Right lobe of liver (tissue), 6 donors: ENCODE measurements at regions not wholly inside any gene's neighbourhood (a gene's known extent, or its start where the extent isn't known, plus 50 kb on each side); places are given as distances from the start of the nearest gene placed in this dataset.

ENCODE experiments used
- ATAC-seq, 4 donors: fragments of 200-7000 bp; cut with Tn5 transposase; one replicate each; pipeline ENCODE4 v1.9.1; 2020; ENCODE audit warnings: mild to moderate bottlenecking in 4 of 4, moderate library complexity in 4 of 4
- DNase-seq, 3 donors: peaks; one replicate each; pipeline ENCODE4 v3.0.0-alpha.2; 2020
- H3K27ac ChIP-seq, 3 donors: fragments of 200-600 bp; one replicate each; pipeline ENCODE4 v1.8.0; 2022
- H3K27me3 ChIP-seq, 2 donors: fragments of 200-600 bp; one replicate each; pipeline ENCODE4 v1.8.0; 2022
- H3K36me3 ChIP-seq, 4 donors: fragments of 200-600 bp; sonication (generic) in 1 of 4; one replicate each; pipeline versions ENCODE4 v1.5.1 to v1.8.0; 2017 to 2022; ENCODE audit warnings: control low read depth in 1 of 4
- H3K4me1 ChIP-seq, 4 donors: fragments of 200-600 bp; sonication (generic) in 1 of 4; one replicate each; pipeline versions ENCODE4 v1.5.1 to v1.8.0; 2017 to 2022; ENCODE audit warnings: control low read depth in 1 of 4
- H3K4me3 ChIP-seq, 3 donors: fragments of 200-600 bp; one replicate each; pipeline ENCODE4 v1.8.0; 2022
- H3K9me3 ChIP-seq, 4 donors: fragments of 200-600 bp; sonication (generic) in 1 of 4; one replicate each; pipeline versions ENCODE4 v1.5.1 to v1.8.0; 2017 to 2022; ENCODE audit warnings: control low read depth in 1 of 4
- CTCF ChIP-seq, 4 donors: fragments of 200-600 bp in 3 of 4; fragments of 450-650 bp in 1 of 4; IDR thresholded peaks; one replicate each; pipeline versions ENCODE4 v1.5.1 to v1.8.0; 2016 to 2022; ENCODE audit warnings: antibody characterized with exemption in 4 of 4, mild to moderate bottlenecking in 2 of 4
- POLR2A ChIP-seq: fragments of 450-650 bp; IDR thresholded peaks from one replicate; pipeline ENCODE4 v1.6.1; 2017; ENCODE audit warnings: antibody characterized with exemption, mild to moderate bottlenecking
- whole genome bisulfite sequencing: methylation state at CpG from one replicate; pipeline ENCODE4 v1.1.6; 2018; ENCODE audit warnings: low coverage, low lambda C conversion rate; ENCODE audit not compliant: insufficient coverage; ENCODE audit errors: missing lambda C conversion rate; 5-methylcytosine and 5-hydroxymethylcytosine counted together
- intact Hi-C, 2 donors: fragments of 100-400 bp; cut with DNase I; formaldehyde crosslinking; loops; one replicate each; pipeline versions ENCODE4 v1.11.2 to v1.14.1; 2022
- donor health status: DM: no; HTN: yes; CAD: no.
- donor health status: DM: no; HTN: no; CAD: no.
- donor health status: DM: no; HTN: no; CAD: no.
- donor health status: DM: no; HTN: yes; CAD: no.
- donor health status: DM: no; HTN: yes; CAD: no.

DNA sequence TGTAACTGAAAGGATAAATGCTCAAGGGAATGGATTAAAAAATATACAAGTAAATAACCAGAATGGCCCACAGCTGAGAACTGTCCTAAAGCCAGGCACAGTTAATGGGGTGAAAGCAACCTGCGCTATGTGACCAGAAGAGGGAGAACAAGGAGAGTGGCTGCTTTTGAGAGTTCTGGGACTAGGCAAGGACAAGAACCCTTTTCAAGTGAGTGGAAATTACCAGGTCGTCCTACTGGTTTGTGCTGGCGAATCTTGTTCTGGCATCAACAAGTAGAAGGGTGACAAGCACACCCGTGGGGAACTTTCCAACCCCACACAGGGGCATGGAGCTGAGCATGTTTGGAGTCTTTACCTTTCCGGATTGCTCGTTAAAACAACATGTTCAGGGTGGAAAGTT lies 82.8 kb downstream of the TMEM17 start:
- intact Hi-C loops = no loop called here
- DNase-seq (no peak), ATAC-seq (peak; percentile 48 to 69 (median 56))
- no peak overlapping the region for H3K27ac ChIP-seq
- H3K27me3 ChIP-seq = no peaks in the 10 kb centered on the region
- no peaks in the 10 kb centered on the region for H3K36me3 ChIP-seq
- H3K4me1 ChIP-seq = no peaks in the 10 kb centered on the region
- no peaks in the 10 kb centered on the region for H3K9me3 ChIP-seq
- no peak overlapping the region for H3K4me3 ChIP-seq
- WGBS = 100% methylated on average over 3 of the region's 6 CpGs
- TF ChIP-seq POLR2A (no peak), CTCF (IDR thresholded peaks at IDR 0.05) (peak in 3 of 4 donors; percentile 10 to 17 (median 14))

DNA sequence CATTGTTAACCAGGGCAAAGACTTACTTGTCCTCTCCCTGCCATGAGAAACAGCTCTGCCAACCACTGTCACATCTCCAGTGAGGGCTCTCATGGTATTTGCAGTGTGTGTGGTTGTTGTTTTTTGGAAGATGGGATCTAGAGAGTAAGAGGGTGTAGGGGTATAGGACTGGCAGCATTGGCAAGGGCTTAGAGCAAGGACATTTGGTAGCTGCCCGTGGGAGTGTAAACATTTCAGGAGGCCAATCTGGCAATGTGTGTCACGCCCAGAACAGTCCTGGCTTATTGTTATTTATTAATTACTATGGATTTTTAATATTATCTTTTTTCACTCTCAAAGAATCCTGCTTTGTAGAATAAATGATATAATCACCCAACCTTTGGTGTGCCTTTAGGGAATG lies 90.5 kb downstream of the TMEM17 start:
- Histone ChIP-seq H3K4me1 (peaks cover 0 to 20% (median 8%) of the 10 kb centered on the region in 4 donors), H3K36me3 (no peaks in the 10 kb centered on the region), H3K9me3 (no peaks in the 10 kb centered on the region), H3K27me3 (no peaks in the 10 kb centered on the region), H3K4me3 (no peak overlapping the region), H3K27ac (peak overlapping the region in 1 of 3 donors; percentile 21)
- ATAC-seq (peak; percentile 59 to 71 (median 64)), DNase-seq (no peak)
- 22% methylated on average over 2 of the region's 2 CpGs for WGBS
- intact Hi-C loops = loop anchor here in 1 of 2 donors (10.0 kb wide), 1 partner anchor 501 kb away; no protein-coding TSS in a partner anchor
- TF ChIP-seq POLR2A = no peak
- no peak for TF ChIP-seq CTCF (IDR thresholded peaks at IDR 0.05)

DNA sequence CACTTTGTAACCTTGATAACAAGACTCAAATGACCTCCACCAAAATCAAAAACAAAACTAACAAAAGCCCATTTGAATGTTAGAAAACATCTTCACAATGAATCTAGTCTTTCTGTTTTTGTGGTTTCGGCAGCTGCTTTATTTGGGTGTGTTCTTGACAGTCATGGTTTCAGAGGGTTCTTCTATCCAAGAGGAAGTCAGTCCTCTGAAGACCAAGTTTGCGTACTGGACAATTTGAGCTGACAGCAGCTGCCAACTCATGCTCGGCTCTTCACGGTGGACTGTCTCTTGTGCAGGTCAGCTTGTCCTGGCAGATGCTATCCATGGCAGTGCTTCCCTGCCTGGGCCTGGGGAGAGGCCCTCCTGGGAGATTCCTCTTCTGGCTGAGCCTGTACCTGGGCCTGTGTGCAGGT lies 91.0 kb downstream of the TMEM17 start:
- no peaks in the 10 kb centered on the region for H3K27me3 ChIP-seq
- no peak overlapping the region for H3K4me3 ChIP-seq
- no peaks in the 10 kb centered on the region for H3K9me3 ChIP-seq
- DNase-seq = no peak
- peak overlapping the region in 1 of 3 donors; percentile 21 for H3K27ac ChIP-seq
- no peaks in the 10 kb centered on the region for H3K36me3 ChIP-seq
- intact Hi-C loops = loop anchor here in 1 of 2 donors (10.0 kb wide), 1 partner anchor 500 kb away; no protein-coding TSS in a partner anchor
- peaks cover 0 to 20% (median 8%) of the 10 kb centered on the region in 4 donors for H3K4me1 ChIP-seq
- ATAC-seq = peak; percentile 49 to 65 (median 60)
- WGBS = 24% methylated on average over 4 of the region's 4 CpGs
- TF ChIP-seq CTCF (IDR thresholded peaks at IDR 0.05) (no peak), POLR2A (no peak)

DNA sequence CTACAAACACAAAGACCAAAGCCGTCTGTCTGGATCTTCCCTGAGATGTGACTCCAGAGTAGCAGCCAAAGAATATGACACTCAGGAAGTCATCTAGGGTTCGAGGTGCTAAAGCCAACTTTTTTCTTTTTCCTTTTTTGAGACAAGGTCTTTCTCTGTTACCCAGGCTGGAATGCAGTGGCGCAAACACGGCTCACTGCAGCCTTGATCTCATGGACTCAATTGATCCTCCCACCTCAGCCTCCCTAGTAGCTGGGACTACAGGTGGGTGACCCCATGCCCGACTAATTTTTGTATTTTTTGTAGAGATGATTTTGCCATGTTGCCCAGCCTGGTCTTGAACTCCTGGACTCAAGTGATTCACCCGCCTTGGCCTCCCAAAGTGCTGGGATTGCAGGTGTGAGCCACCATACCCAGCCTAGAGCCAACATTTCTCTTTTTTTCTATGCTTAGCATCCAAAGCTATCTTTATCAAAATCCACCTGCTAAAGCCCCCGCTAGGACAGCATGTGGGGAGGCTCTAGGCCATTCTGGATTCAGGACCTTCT lies 92.8 kb downstream of the TMEM17 start:
- WGBS = 74% methylated on average over 6 of the region's 7 CpGs
- no peak for DNase-seq
- no peak overlapping the region for H3K27ac ChIP-seq

More for the DNA sequence above, 92.8 kb downstream of the TMEM17 start:
- no peak for ATAC-seq
- TF ChIP-seq POLR2A = no peak
- no peak for TF ChIP-seq CTCF (IDR thresholded peaks at IDR 0.05)
- Histone ChIP-seq H3K4me3 (no peak overlapping the region), H3K4me1 (peaks cover 0 to 20% (median 8%) of the 10 kb centered on the region in 4 donors), H3K36me3 (no peaks in the 10 kb centered on the region), H3K27me3 (no peaks in the 10 kb centered on the region), H3K9me3 (no peaks in the 10 kb centered on the region)
- intact Hi-C loops = loop anchor here (5.0 to 10.0 kb wide), 2 partner anchors 416 to 498 kb away; no protein-coding TSS in a partner anchor
